ENCODE measurements at regions not wholly inside any gene's neighbourhood (a gene's known extent, or its start where the extent isn't known, plus 50 kb on each side); places are given as distances from the start of the nearest gene placed in this dataset.

DNA sequence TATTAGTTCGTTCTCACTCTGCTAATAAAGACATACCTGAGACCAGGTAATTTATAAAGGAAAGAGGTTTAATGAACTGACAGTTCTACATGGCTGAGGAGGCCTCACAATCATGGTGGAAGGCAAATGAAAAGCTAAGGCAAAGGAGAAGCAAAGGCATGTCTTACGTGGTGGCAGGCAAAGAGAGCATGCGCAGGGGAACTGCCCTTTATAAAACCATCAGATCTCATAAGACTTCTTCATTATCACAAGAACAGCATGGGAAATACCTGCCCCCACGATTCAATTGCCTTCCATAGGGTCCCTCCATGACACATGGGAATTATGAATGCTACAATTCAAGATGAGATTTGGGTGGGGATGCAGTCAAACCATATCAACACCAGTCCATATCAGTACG is 133.5 kb downstream of the ZNF621 start:
- Histone ChIP-seq H3K4me3 (ENCODE audit: low read depth, low read length) (no peak overlapping the region), H3K27me3 (replicated peaks) (no peaks in the 10 kb centered on the region), H3K27ac (no peak overlapping the region), H3K36me3 (replicated peaks) (no peaks in the 10 kb centered on the region)
- TF ChIP-seq CTCF (IDR thresholded peaks at IDR 0.05; ENCODE audit: low read depth, low read length, missing control alignments) = no peak
- in situ Hi-C loops (cut with HindIII; ENCODE audit: low pct_ligation_motif_present, low sequenced_read_pairs) = no loop called here
- DNase-seq = no peak

- H3K4me3 ChIP-seq (ENCODE audit: low read depth, low read length) = no peak overlapping the region
- TF ChIP-seq CTCF (IDR thresholded peaks at IDR 0.05; ENCODE audit: low read depth, low read length, missing control alignments) = no peak
- no peaks in the 10 kb centered on the region for H3K27me3 ChIP-seq (replicated peaks)
- no peaks in the 10 kb centered on the region for H3K36me3 ChIP-seq (replicated peaks)
- no peak overlapping the region for H3K27ac ChIP-seq
- DNase-seq = no peak
- in situ Hi-C loops (cut with HindIII; ENCODE audit: low pct_ligation_motif_present, low sequenced_read_pairs) = no loop called here
Observed at GRCh38 chr3:40660554-40660953, 135.8 kb downstream of the ZNF621 start.

- Histone ChIP-seq H3K4me3 (ENCODE audit: low read depth, low read length) (no peak overlapping the region), H3K36me3 (replicated peaks) (no peaks in the 10 kb centered on the region), H3K27me3 (replicated peaks) (no peaks in the 10 kb centered on the region), H3K27ac (no peak overlapping the region)
- TF ChIP-seq CTCF (IDR thresholded peaks at IDR 0.05; ENCODE audit: low read depth, low read length, missing control alignments) = no peak
- no peak for DNase-seq
- in situ Hi-C loops (cut with HindIII; ENCODE audit: low pct_ligation_motif_present, low sequenced_read_pairs) = no loop called here
Observed at GRCh38 chr3:40661284-40661683, 136.5 kb downstream of the ZNF621 start.

- Histone ChIP-seq H3K4me3 (ENCODE audit: low read depth, low read length) (no peak overlapping the region), H3K27me3 (replicated peaks) (no peaks in the 10 kb centered on the region), H3K36me3 (replicated peaks) (no peaks in the 10 kb centered on the region), H3K27ac (no peak overlapping the region)
- in situ Hi-C loops (cut with HindIII; ENCODE audit: low pct_ligation_motif_present, low sequenced_read_pairs) = no loop called here
- no peak for DNase-seq
- no peak for TF ChIP-seq CTCF (IDR thresholded peaks at IDR 0.05; ENCODE audit: low read depth, low read length, missing control alignments)
Observed at GRCh38 chr3:40663280-40663679, 138.5 kb downstream of the ZNF621 start.

DNA sequence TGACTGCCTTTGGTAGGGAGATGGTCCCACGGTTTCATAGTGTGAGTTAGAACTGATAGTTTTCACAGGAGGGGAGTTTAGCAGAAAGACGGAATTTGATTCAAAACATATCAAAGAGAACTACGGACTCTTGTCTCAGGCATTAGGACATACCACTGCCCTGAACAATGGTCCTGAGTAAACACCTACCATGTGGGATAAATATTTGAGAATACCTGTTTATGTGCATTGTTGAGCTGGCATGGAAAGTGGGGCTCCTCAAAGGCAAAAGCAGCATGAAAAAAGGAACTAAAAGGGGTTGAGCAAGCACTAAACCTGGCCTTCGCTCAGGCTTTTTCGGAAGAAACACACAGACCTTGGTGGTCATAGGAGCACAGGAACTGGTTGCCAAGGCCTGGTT is 144.4 kb downstream of the ZNF621 start:
- no peak for TF ChIP-seq CTCF (IDR thresholded peaks at IDR 0.05; ENCODE audit: low read depth, low read length, missing control alignments)
- H3K27me3 ChIP-seq (replicated peaks) = no peaks in the 10 kb centered on the region

GRCh38 chr3:40672861-40673260 is 148.1 kb downstream of the ZNF621 start:
- Histone ChIP-seq H3K36me3 (replicated peaks) (no peaks in the 10 kb centered on the region), H3K4me3 (ENCODE audit: low read depth, low read length) (no peak overlapping the region), H3K27ac (no peak overlapping the region), H3K27me3 (replicated peaks) (no peaks in the 10 kb centered on the region)
- in situ Hi-C loops (cut with HindIII; ENCODE audit: low pct_ligation_motif_present, low sequenced_read_pairs) = no loop called here
- DNase-seq = no peak
- TF ChIP-seq CTCF (IDR thresholded peaks at IDR 0.05; ENCODE audit: low read depth, low read length, missing control alignments) = no peak

More for the DNA sequence above, 144.4 kb downstream of the ZNF621 start:
- Histone ChIP-seq H3K36me3 (replicated peaks) (no peaks in the 10 kb centered on the region), H3K27ac (no peak overlapping the region), H3K4me3 (ENCODE audit: low read depth, low read length) (no peak overlapping the region)
- in situ Hi-C loops (cut with HindIII; ENCODE audit: low pct_ligation_motif_present, low sequenced_read_pairs) = no loop called here
- no peak for DNase-seq
